ENCODE measurements at regions not wholly inside any gene's neighbourhood (a gene's known extent, or its start where the extent isn't known, plus 50 kb on each side); places are given as distances from the start of the nearest gene placed in this dataset.

GRCh38 chr1:163935738-163936374 lies 614.1 kb downstream of the NUF2 start:
- H3K27me3 ChIP-seq (replicated peaks; ENCODE audit: insufficient read depth), result no peaks in the 10 kb centered on the region
- no peak overlapping the region for H3K4me3 ChIP-seq
- no peak overlapping the region for H3K27ac ChIP-seq
- DNase-seq (ENCODE audit: low spot score), result no peak
- no peaks in the 10 kb centered on the region for H3K36me3 ChIP-seq
- no peaks in the 10 kb centered on the region for H3K4me1 ChIP-seq (replicated peaks)
- no peaks in the 10 kb centered on the region for H3K9me3 ChIP-seq
- 82% methylated on average over 3 of the region's 3 CpGs for WGBS
- TF ChIP-seq POLR2A (IDR thresholded peaks at IDR 0.05) (no peak), POLR2AphosphoS5 (IDR thresholded peaks at IDR 0.05) (no peak), CTCF (IDR thresholded peaks at IDR 0.05) (no peak)
- intact Hi-C loops (cut with DNase I), result no loop called here

- no peak for TF ChIP-seq POLR2AphosphoS5 (IDR thresholded peaks at IDR 0.05)
- TF ChIP-seq POLR2A (IDR thresholded peaks at IDR 0.05), result no peak
- TF ChIP-seq CTCF (IDR thresholded peaks at IDR 0.05), result no peak
- intact Hi-C loops (cut with DNase I), result no loop called here
- H3K9me3 ChIP-seq, result no peaks in the 10 kb centered on the region
- 84% methylated on average over 1 of the region's 1 CpG for WGBS
- H3K4me3 ChIP-seq, result no peak overlapping the region
- no peak overlapping the region for H3K27ac ChIP-seq
- DNase-seq (ENCODE audit: low spot score), result no peak
- no peaks in the 10 kb centered on the region for H3K27me3 ChIP-seq (replicated peaks; ENCODE audit: insufficient read depth)
- H3K4me1 ChIP-seq (replicated peaks), result no peaks in the 10 kb centered on the region
- no peaks in the 10 kb centered on the region for H3K36me3 ChIP-seq
These were observed 599.4 kb upstream of the PBX1 start for GRCh38 chr1:163959622-163960021.

- TF ChIP-seq POLR2AphosphoS5 (IDR thresholded peaks at IDR 0.05), result no peak
- TF ChIP-seq POLR2A (IDR thresholded peaks at IDR 0.05), result no peak
- intact Hi-C loops (cut with DNase I), result no loop called here
- Histone ChIP-seq H3K27ac (no peak overlapping the region), H3K36me3 (no peaks in the 10 kb centered on the region), H3K4me1 (replicated peaks) (no peaks in the 10 kb centered on the region), H3K9me3 (no peaks in the 10 kb centered on the region), H3K4me3 (no peak overlapping the region), H3K27me3 (replicated peaks; ENCODE audit: insufficient read depth) (no peaks in the 10 kb centered on the region)
- 72% methylated on average over 2 of the region's 2 CpGs for WGBS
- no peak for DNase-seq (ENCODE audit: low spot score)
These were observed 588.8 kb upstream of the PBX1 start for GRCh38 chr1:163970151-163970550.

- no peaks in the 10 kb centered on the region for H3K36me3 ChIP-seq
- WGBS, result 46% methylated on average over 4 of the region's 4 CpGs
- H3K27me3 ChIP-seq (replicated peaks; ENCODE audit: insufficient read depth), result no peaks in the 10 kb centered on the region
- no peaks in the 10 kb centered on the region for H3K4me1 ChIP-seq (replicated peaks)
- no peak overlapping the region for H3K27ac ChIP-seq
- no peak for DNase-seq (ENCODE audit: low spot score)
- TF ChIP-seq CTCF (IDR thresholded peaks at IDR 0.05) (no peak), POLR2A (IDR thresholded peaks at IDR 0.05) (no peak), POLR2AphosphoS5 (IDR thresholded peaks at IDR 0.05) (no peak)
- H3K9me3 ChIP-seq, result no peaks in the 10 kb centered on the region
- intact Hi-C loops (cut with DNase I), result no loop called here
- H3K4me3 ChIP-seq, result no peak overlapping the region
These were observed 588.3 kb upstream of the PBX1 start for GRCh38 chr1:163970699-163971098.

- intact Hi-C loops (cut with DNase I), result no loop called here
- TF ChIP-seq CTCF (IDR thresholded peaks at IDR 0.05), result no peak
- no peak for TF ChIP-seq POLR2AphosphoS5 (IDR thresholded peaks at IDR 0.05)
- no peak for TF ChIP-seq POLR2A (IDR thresholded peaks at IDR 0.05)
- DNase-seq (ENCODE audit: low spot score), result no peak
These were observed 585.4 kb upstream of the PBX1 start for GRCh38 chr1:163973586-163973985.

More at GRCh38 chr1:163973586-163973985, 585.4 kb upstream of the PBX1 start:
- Histone ChIP-seq H3K4me1 (replicated peaks) (no peaks in the 10 kb centered on the region), H3K27me3 (replicated peaks; ENCODE audit: insufficient read depth) (no peaks in the 10 kb centered on the region), H3K27ac (no peak overlapping the region), H3K9me3 (no peaks in the 10 kb centered on the region), H3K36me3 (no peaks in the 10 kb centered on the region), H3K4me3 (no peak overlapping the region)

All from prostate gland (tissue), 2 donors.